GM18907 (cell line): ENCODE measurements at regions not wholly inside any gene's neighbourhood (a gene's known extent, or its start where the extent isn't known, plus 50 kb on each side); places are given as distances from the start of the nearest gene placed in this dataset.

Source experiments
- ATAC-seq: cut with Tn5 transposase; IDR thresholded peaks from one replicate; pipeline ENCODE4 v1.9.1; 2021; ENCODE audit warnings: mild to moderate bottlenecking, moderate library complexity; ENCODE audit not compliant: unreplicated experiment

- ATAC-seq = no peak
These were observed 365.9 kb downstream of the LRFN5 start for GRCh38 chr14:41972531-41972930.

GRCh38 chr14:41960281-41960680, 353.6 kb downstream of the LRFN5 start:
- no peak for ATAC-seq

GRCh38 chr14:41957459-41957858, 350.8 kb downstream of the LRFN5 start:
- no peak for ATAC-seq
